ENCODE measurements at regions not wholly inside any gene's neighbourhood (a gene's known extent, or its start where the extent isn't known, plus 50 kb on each side); places are given as distances from the start of the nearest gene placed in this dataset.
"Not testable (repeated sequence)": the region's sequence is repeated elsewhere in the genome, so short reads cannot be mapped to it uniquely, and the experiment has no call there.

DNA sequence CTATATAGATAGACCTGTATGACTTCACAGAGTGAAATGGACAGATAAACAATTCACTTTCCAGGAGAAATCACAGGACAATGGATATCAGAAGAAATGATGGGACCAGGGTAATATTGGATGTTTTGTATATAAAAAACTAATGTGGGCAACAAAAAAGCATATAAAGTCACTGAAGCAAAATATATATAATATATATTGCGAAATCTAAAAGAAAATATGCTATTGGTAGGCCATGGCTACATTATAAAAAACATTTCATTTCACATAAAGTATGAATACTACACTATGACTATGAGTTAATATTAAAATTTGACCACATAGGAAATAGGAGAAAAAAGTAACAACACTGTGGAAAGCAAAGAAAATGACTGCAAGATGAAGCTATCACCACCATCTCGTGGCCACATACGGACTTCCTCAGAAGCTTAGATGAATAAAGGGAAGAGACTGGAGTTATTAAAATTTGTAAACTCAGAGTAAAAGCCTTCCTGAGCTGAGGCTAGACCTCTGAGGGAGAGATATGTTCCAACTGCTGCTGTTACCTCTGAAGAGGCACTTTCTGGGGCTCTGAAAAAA is 115.8 kb downstream of the SYT15B start:
- not testable (repeated sequence) for TF ChIP-seq POLR2A (IDR thresholded peaks at IDR 0.05)
- TF ChIP-seq, protein P1, sequence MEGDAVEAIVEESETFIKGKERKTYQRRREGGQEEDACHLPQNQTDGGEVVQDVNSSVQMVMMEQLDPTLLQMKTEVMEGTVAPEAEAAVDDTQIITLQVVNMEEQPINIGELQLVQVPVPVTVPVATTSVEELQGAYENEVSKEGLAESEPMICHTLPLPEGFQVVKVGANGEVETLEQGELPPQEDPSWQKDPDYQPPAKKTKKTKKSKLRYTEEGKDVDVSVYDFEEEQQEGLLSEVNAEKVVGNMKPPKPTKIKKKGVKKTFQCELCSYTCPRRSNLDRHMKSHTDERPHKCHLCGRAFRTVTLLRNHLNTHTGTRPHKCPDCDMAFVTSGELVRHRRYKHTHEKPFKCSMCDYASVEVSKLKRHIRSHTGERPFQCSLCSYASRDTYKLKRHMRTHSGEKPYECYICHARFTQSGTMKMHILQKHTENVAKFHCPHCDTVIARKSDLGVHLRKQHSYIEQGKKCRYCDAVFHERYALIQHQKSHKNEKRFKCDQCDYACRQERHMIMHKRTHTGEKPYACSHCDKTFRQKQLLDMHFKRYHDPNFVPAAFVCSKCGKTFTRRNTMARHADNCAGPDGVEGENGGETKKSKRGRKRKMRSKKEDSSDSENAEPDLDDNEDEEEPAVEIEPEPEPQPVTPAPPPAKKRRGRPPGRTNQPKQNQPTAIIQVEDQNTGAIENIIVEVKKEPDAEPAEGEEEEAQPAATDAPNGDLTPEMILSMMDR (IDR thresholded peaks at IDR 0.05 in 4 of 5, conservative IDR thresholded peaks at IDR 0.05 in 1 of 5), result not testable (repeated sequence)
